ENCODE measurements at regions not wholly inside any gene's neighbourhood (a gene's known extent, or its start where the extent isn't known, plus 50 kb on each side); places are given as distances from the start of the nearest gene placed in this dataset.

DNA sequence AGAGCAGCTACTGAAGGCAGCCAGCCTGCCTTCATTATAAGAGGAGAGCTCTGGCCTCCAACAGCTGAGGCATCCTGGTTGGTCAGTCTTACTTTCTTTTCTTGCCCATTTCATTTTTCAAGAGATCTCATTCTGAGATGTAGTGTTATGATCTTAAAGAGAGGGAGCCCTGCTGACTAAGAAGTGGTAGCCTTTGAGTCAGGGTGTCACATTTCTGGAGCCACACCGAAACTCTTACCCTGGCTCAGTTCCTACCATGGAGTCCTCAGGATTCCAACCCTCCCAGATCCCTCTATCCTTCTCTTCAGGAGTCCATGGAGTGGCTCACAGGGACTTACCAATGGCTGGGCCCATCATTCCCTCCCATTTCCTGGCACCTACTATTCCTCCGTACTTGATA, 386.1 kb upstream of the LARGE1 start:
- TF ChIP-seq EZH2 (IDR thresholded peaks at IDR 0.05; ENCODE audit: insufficient read depth, poor library complexity, severe bottlenecking) (no peak), EZH2phosphoT487 (IDR thresholded peaks at IDR 0.05; ENCODE audit: insufficient read depth, low read depth) (no peak)

All from GM23248 (cell line).